Thymus (tissue), 11 donors: ENCODE measurements at regions not wholly inside any gene's neighbourhood (a gene's known extent, or its start where the extent isn't known, plus 50 kb on each side); places are given as distances from the start of the nearest gene placed in this dataset.

Experiments used
- DNase-seq, 9 donors: peaks; one replicate each; pipeline ENCODE4 v3.0.0-alpha.2; 2013; ENCODE audit warnings: low spot score in 9 of 9, low read depth in 6 of 9, missing footprints in 1 of 9
- H3K27ac ChIP-seq, 2 donors: one replicate each; pipeline ENCODE4 v1.5.1; 2013; ENCODE audit warnings: control low read depth in 1 of 2, low read depth in 1 of 2, low read length in 1 of 2, mild to moderate bottlenecking in 1 of 2, moderate library complexity in 1 of 2
- H3K27me3 ChIP-seq, 2 donors: one replicate each; pipeline ENCODE4 v1.5.1; 2013; ENCODE audit warnings: low read length in 1 of 2; ENCODE audit not compliant: control insufficient read depth in 2 of 2, insufficient read depth in 1 of 2
- H3K36me3 ChIP-seq, 2 donors: one replicate each; pipeline ENCODE4 v1.5.1; 2013; ENCODE audit warnings: low read length in 1 of 2, mild to moderate bottlenecking in 1 of 2, moderate library complexity in 1 of 2; ENCODE audit not compliant: control insufficient read depth in 2 of 2, insufficient read depth in 2 of 2
- H3K4me1 ChIP-seq, 2 donors: one replicate each; pipeline ENCODE4 v1.5.1; 2013; ENCODE audit warnings: low read length in 2 of 2; ENCODE audit not compliant: control insufficient read depth in 2 of 2, insufficient read depth in 2 of 2
- H3K4me3 ChIP-seq, 2 donors: one replicate each; pipeline ENCODE4 v1.5.1; 2013; ENCODE audit warnings: low read length in 2 of 2, control low read depth in 1 of 2, mild to moderate bottlenecking in 1 of 2
- H3K9me3 ChIP-seq, 2 donors: one replicate each; pipeline ENCODE4 v1.5.1; 2013; ENCODE audit warnings: low read length in 1 of 2, mild to moderate bottlenecking in 1 of 2; ENCODE audit not compliant: control insufficient read depth in 2 of 2, insufficient read depth in 1 of 2
- WGBS: extraction: QIAGEN DNeasy Blood & Tissue Kit; methylation state at CpG from one replicate; pipeline ENCODE4 v1.1.7; 2013; 5-methylcytosine and 5-hydroxymethylcytosine counted together
- donor health status: healthy.

GRCh38 chr3:176571926-176572325 lies 625.4 kb downstream of the TBL1XR1 start:
- 95% methylated on average over 6 of the region's 6 CpGs for WGBS

GRCh38 chr3:176570992-176571391 lies 626.3 kb downstream of the TBL1XR1 start:
- Histone ChIP-seq H3K4me1 (no peaks in the 10 kb centered on the region), H3K9me3 (peaks cover 0 to 2% of the 10 kb centered on the region in 2 donors), H3K27ac (no peak overlapping the region), H3K4me3 (no peak overlapping the region), H3K36me3 (no peaks in the 10 kb centered on the region), H3K27me3 (no peaks in the 10 kb centered on the region)
- 87% methylated on average over 5 of the region's 5 CpGs for WGBS
- DNase-seq: no peak

More at GRCh38 chr3:176571926-176572325, 625.4 kb downstream of the TBL1XR1 start:
- Histone ChIP-seq H3K27ac (no peak overlapping the region), H3K9me3 (peaks cover 0 to 2% of the 10 kb centered on the region in 2 donors), H3K4me1 (no peaks in the 10 kb centered on the region), H3K4me3 (no peak overlapping the region), H3K36me3 (no peaks in the 10 kb centered on the region), H3K27me3 (no peaks in the 10 kb centered on the region)
- DNase-seq: no peak

DNA sequence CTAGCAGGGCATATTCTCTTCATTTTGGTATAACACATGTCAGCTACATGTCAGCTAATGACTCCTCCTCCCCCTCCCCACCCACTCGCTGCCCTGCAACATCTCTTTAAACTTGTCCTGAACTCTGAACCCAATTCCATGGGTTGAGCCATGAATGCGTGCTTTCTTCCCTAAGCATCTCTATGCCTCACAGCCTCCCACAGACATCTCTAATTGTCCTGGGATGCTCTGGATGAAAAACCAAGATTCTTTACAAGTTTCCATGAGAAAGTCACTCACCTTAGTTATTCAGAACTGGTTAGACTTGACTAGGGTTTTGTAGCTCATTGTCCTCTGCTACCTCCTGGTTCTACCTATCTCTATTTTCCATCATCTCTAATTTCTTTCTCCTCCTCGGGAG lies 629.1 kb downstream of the TBL1XR1 start:
- 86% methylated on average over 3 of the region's 3 CpGs for WGBS
- H3K4me3 ChIP-seq: no peak overlapping the region
- H3K4me1 ChIP-seq: no peaks in the 10 kb centered on the region
- no peaks in the 10 kb centered on the region for H3K27me3 ChIP-seq
- H3K9me3 ChIP-seq: peaks cover 0 to 2% of the 10 kb centered on the region in 2 donors
- no peak overlapping the region for H3K27ac ChIP-seq
- DNase-seq: no peak
- no peaks in the 10 kb centered on the region for H3K36me3 ChIP-seq

- no peak overlapping the region for H3K4me3 ChIP-seq
- no peak for DNase-seq
- H3K9me3 ChIP-seq: peaks cover 0 to 4% of the 10 kb centered on the region in 2 donors
- H3K4me1 ChIP-seq: no peaks in the 10 kb centered on the region
- no peak overlapping the region for H3K27ac ChIP-seq
- WGBS: 87% methylated on average over 2 of the region's 2 CpGs
- H3K27me3 ChIP-seq: no peaks in the 10 kb centered on the region
- no peaks in the 10 kb centered on the region for H3K36me3 ChIP-seq
Observed at GRCh38 chr3:176566757-176567156, 630.5 kb downstream of the TBL1XR1 start.

DNA sequence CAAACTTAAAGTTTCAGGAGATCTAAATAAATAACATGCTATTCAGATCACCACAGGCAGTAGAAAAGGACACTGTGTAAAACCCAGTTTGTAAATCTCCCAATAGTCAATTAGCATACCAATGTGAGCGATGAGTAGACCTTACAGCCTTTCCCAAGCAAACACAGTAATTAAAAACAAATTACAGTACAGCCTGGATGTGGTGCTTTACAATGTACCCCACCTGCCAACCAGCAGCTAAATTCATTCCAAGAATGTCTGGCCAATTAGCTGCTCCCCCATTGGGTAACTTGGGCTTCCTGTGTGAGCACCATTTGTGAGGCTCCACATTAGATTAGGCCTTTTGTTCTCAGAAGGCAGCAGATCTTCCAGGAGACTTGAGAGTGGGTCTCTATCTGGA lies 635.0 kb downstream of the TBL1XR1 start:
- WGBS: 98% methylated on average over 1 of the region's 1 CpG
- no peaks in the 10 kb centered on the region for H3K4me1 ChIP-seq
- DNase-seq: no peak

DNA sequence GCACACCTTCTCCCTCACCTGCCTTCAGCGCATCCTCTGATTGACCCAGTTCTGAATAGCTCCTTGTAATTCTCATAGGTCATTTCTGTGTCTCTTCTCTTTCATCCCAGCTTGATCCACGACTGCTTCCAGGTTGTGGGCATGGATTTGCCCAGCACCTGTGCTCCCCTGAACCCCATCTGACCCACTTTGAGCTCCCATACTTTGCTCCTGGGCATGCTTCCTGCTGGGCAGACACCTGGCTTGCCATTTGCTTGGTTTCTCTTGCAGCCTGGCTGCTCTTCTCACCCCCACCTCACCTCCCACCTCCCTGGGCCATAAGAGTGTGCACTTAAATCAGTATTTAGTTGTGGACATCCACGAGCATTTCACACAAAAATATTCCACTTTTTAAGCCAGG lies 635.5 kb downstream of the TBL1XR1 start:
- Histone ChIP-seq H3K27ac (no peak overlapping the region), H3K4me3 (no peak overlapping the region), H3K27me3 (no peaks in the 10 kb centered on the region), H3K36me3 (no peaks in the 10 kb centered on the region), H3K4me1 (no peaks in the 10 kb centered on the region), H3K9me3 (peaks cover 0 to 3% of the 10 kb centered on the region in 2 donors)
- DNase-seq: no peak
- 74% methylated on average over 3 of the region's 3 CpGs for WGBS

More for the DNA sequence above, 635.0 kb downstream of the TBL1XR1 start:
- no peaks in the 10 kb centered on the region for H3K27me3 ChIP-seq
- H3K4me3 ChIP-seq: no peak overlapping the region
- H3K9me3 ChIP-seq: peaks cover 0 to 3% of the 10 kb centered on the region in 2 donors
- no peak overlapping the region for H3K27ac ChIP-seq
- H3K36me3 ChIP-seq: no peaks in the 10 kb centered on the region

- Histone ChIP-seq H3K4me3 (no peak overlapping the region), H3K27ac (no peak overlapping the region), H3K9me3 (no peaks in the 10 kb centered on the region), H3K4me1 (no peaks in the 10 kb centered on the region), H3K36me3 (no peaks in the 10 kb centered on the region), H3K27me3 (no peaks in the 10 kb centered on the region)
- no peak for DNase-seq
- WGBS: 91% methylated on average over 10 of the region's 10 CpGs
Observed at GRCh38 chr3:176554791-176555654, 642.3 kb downstream of the TBL1XR1 start.

DNA sequence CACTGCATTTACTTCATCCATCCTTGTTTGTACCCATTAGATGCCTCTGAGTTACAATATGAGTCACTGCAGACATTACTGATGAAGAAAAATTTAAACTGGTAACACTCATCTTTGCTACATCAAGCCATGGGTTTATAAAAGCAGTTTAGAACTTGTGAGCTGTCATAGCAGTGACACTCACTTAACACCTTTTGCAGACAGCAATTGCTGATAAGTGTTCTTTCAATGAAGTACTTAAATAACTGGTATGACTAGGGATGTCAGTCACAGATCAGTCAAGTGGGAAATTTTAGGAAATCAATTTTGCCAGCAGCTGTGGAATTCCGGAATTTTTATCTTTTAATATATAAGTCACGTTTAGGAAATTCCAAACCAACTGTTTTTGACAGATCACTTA lies 643.0 kb downstream of the TBL1XR1 start:
- DNase-seq: no peak
- no peak overlapping the region for H3K27ac ChIP-seq
- 88% methylated on average over 2 of the region's 2 CpGs for WGBS

GRCh38 chr3:176526942-176527341 lies 670.3 kb downstream of the TBL1XR1 start:
- Histone ChIP-seq H3K4me3 (no peak overlapping the region), H3K36me3 (no peaks in the 10 kb centered on the region), H3K27ac (no peak overlapping the region), H3K9me3 (peaks cover 0 to 9% of the 10 kb centered on the region in 2 donors), H3K4me1 (no peaks in the 10 kb centered on the region), H3K27me3 (no peaks in the 10 kb centered on the region)
- 96% methylated on average over 1 of the region's 1 CpG for WGBS
- no peak for DNase-seq

More for the DNA sequence above, 643.0 kb downstream of the TBL1XR1 start:
- no peak overlapping the region for H3K4me3 ChIP-seq
- H3K4me1 ChIP-seq: no peaks in the 10 kb centered on the region
- H3K27me3 ChIP-seq: no peaks in the 10 kb centered on the region
- H3K9me3 ChIP-seq: no peaks in the 10 kb centered on the region
- H3K36me3 ChIP-seq: no peaks in the 10 kb centered on the region
